HEK293 (cell line): ENCODE measurements at regions not wholly inside any gene's neighbourhood (a gene's known extent, or its start where the extent isn't known, plus 50 kb on each side); places are given as distances from the start of the nearest gene placed in this dataset.

Experiments used
- CTCF ChIA-PET: fragments of 350-600 bp; formaldehyde crosslinking; extraction: SDS; loops from one replicate; lab custom pipeline; 2021; ENCODE audit warnings: antibody characterized with exemption; lab: Yijun Ruan, JAX
- POLR2A ChIA-PET: fragments of 300-600 bp; formaldehyde crosslinking; extraction: SDS; loops from one replicate; lab custom pipeline; 2020; ENCODE audit warnings: antibody characterized with exemption, inconsistent platforms; lab: Yijun Ruan, JAX
- H3K27ac ChIP-seq: fragments of 200-500 bp; sonication (Bioruptor generic); 2 replicates; pipeline ENCODE4 v1.5.1; 2014; ENCODE audit warnings: low read depth, low read length, control low read depth, inconsistent platforms; ENCODE audit errors: extremely low read depth
- H3K36me3 ChIP-seq, 2 experiments: fragments of 200-500 bp in 1 of 2; sonication (Bioruptor generic) in 1 of 2; 1 replicate in 1 of 2; 2 replicates in 1 of 2; pipeline ENCODE4 v1.5.1; 2014 to 2017; ENCODE audit warnings: inconsistent platforms in 2 of 2, low read length in 2 of 2; ENCODE audit not compliant: control insufficient read depth in 2 of 2, insufficient read depth in 1 of 2
- H3K4me1 ChIP-seq: fragments of 200-500 bp; sonication (Bioruptor generic); 2 replicates; pipeline ENCODE4 v1.5.1; 2014; ENCODE audit warnings: mild to moderate bottlenecking, low read length, inconsistent platforms; ENCODE audit not compliant: control insufficient read depth, insufficient read depth
- H3K4me3 ChIP-seq: 2 replicates; pipeline ENCODE4 v1.5.1; 2011; ENCODE audit warnings: low read depth, mild to moderate bottlenecking, control low read depth, low read length, moderate library complexity
- H3K9me3 ChIP-seq: fragments of 200-500 bp; sonication (Bioruptor generic); 2 replicates; pipeline ENCODE4 v1.5.1; 2014; ENCODE audit warnings: low read depth, low read length, inconsistent platforms; ENCODE audit not compliant: control insufficient read depth, insufficient read depth
- GLIS2 ChIP-seq: fragments of 450-650 bp; formaldehyde crosslinking; IDR thresholded peaks from 2 replicates; pipeline ENCODE4 v1.5.1; 2016; ENCODE audit warnings: missing biosample characterization, missing genetic modification characterization
- HOXA7 ChIP-seq: sonication (generic); formaldehyde crosslinking; IDR thresholded peaks from 2 replicates; pipeline ENCODE4 v1.8.1; 2022; ENCODE audit warnings: missing genetic modification reagents, borderline replicate concordance
- TRIM28 ChIP-seq: IDR thresholded peaks from 2 replicates; pipeline ENCODE4 v1.6.1; 2011; ENCODE audit warnings: low read length, control low read depth, borderline replicate concordance
- ZBTB11 ChIP-seq: fragments of 450-650 bp; formaldehyde crosslinking; conservative IDR thresholded peaks from 2 replicates; pipeline ENCODE4 v1.5.1; 2016; ENCODE audit warnings: low read depth, missing biosample characterization, missing genetic modification characterization
- ZBTB17 ChIP-seq: fragments of 450-650 bp; formaldehyde crosslinking; IDR thresholded peaks from 2 replicates; pipeline ENCODE4 v1.5.1; 2016; ENCODE audit warnings: missing biosample characterization, missing genetic modification characterization
- ZBTB7A ChIP-seq: fragments of 450-650 bp; formaldehyde crosslinking; IDR thresholded peaks from 2 replicates; pipeline ENCODE4 v1.5.1; 2016; ENCODE audit warnings: low read depth, missing biosample characterization, missing genetic modification characterization
- ZEB2 ChIP-seq: fragments of 450-650 bp; formaldehyde crosslinking; IDR thresholded peaks from 2 replicates; pipeline ENCODE4 v1.5.1; 2016; ENCODE audit warnings: missing biosample characterization, missing genetic modification characterization
- ZFHX2 ChIP-seq: fragments of 450-650 bp; formaldehyde crosslinking; conservative IDR thresholded peaks from 2 replicates; pipeline ENCODE4 v1.5.1; 2016; ENCODE audit warnings: missing biosample characterization, missing genetic modification characterization
- ZNF155 ChIP-seq: fragments of 450-650 bp; formaldehyde crosslinking; IDR thresholded peaks from 2 replicates; pipeline ENCODE4 v1.5.1; 2016; ENCODE audit warnings: missing biosample characterization, missing genetic modification characterization
- ZNF221 ChIP-seq: fragments of 450-650 bp; formaldehyde crosslinking; IDR thresholded peaks from 2 replicates; pipeline ENCODE4 v1.5.1; 2017; ENCODE audit warnings: missing biosample characterization, missing genetic modification characterization, borderline replicate concordance
- ZNF248 ChIP-seq: fragments of 450-650 bp; formaldehyde crosslinking; IDR thresholded peaks from 2 replicates; pipeline ENCODE4 v1.5.1; 2017; ENCODE audit warnings: missing biosample characterization, missing genetic modification characterization
- ZNF501 ChIP-seq: fragments of 450-650 bp; formaldehyde crosslinking; IDR thresholded peaks from 2 replicates; pipeline ENCODE4 v1.5.1; 2016; ENCODE audit warnings: missing biosample characterization, missing genetic modification characterization
- ZNF514 ChIP-seq: fragments of 450-650 bp; formaldehyde crosslinking; IDR thresholded peaks from 2 replicates; pipeline ENCODE4 v1.5.1; 2016; ENCODE audit warnings: missing biosample characterization, missing genetic modification characterization
- ZNF600 ChIP-seq: fragments of 450-650 bp; formaldehyde crosslinking; IDR thresholded peaks from 2 replicates; pipeline ENCODE4 v1.5.1; 2016; ENCODE audit warnings: missing biosample characterization, missing genetic modification characterization
- ZNF610 ChIP-seq: fragments of 450-650 bp; formaldehyde crosslinking; IDR thresholded peaks from 2 replicates; pipeline ENCODE4 v1.5.1; 2016; ENCODE audit warnings: missing biosample characterization, missing genetic modification characterization, borderline replicate concordance
- ZNF639 ChIP-seq: fragments of 450-650 bp; formaldehyde crosslinking; IDR thresholded peaks from 2 replicates; pipeline ENCODE4 v1.5.1; 2016; ENCODE audit warnings: missing biosample characterization, missing genetic modification characterization
- ZNF658 ChIP-seq: fragments of 450-650 bp; formaldehyde crosslinking; IDR thresholded peaks from 2 replicates; pipeline ENCODE4; 2016; ENCODE audit warnings: missing biosample characterization, missing genetic modification characterization
- ZNF747 ChIP-seq: fragments of 450-650 bp; formaldehyde crosslinking; IDR thresholded peaks from 2 replicates; pipeline ENCODE4 v1.5.1; 2016; ENCODE audit warnings: missing biosample characterization, missing genetic modification characterization
- TF ChIP-seq, protein P1 (sequence below): fragments of 450-650 bp; formaldehyde crosslinking; IDR thresholded peaks from 2 replicates; pipeline ENCODE4 v1.5.1; 2016; ENCODE audit warnings: missing biosample characterization, missing genetic modification characterization
- TF ChIP-seq, protein P2 (sequence below): fragments of 450-650 bp; formaldehyde crosslinking; IDR thresholded peaks from 2 replicates; pipeline ENCODE4 v1.5.1; 2016; ENCODE audit warnings: missing biosample characterization, missing genetic modification characterization

DNA sequence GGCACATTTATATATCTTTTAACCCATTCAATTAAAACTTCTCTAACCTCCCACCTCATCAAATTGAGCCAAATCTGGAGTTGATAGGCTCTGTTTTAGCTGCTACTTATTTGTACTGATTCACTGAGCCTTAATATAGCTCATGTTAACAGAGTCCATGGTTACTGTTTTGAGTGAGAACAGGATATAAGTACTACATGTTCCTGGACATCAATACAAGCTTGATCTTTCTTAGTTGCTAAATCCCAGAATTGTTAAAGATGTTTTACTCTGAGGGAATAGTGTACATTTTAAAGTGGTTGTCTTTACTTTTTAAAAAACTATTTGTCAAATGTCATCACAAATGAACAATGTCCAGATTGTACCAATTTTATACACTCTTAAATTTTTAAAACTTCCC lies 157.7 kb downstream of the RPRM start:
- Histone ChIP-seq H3K9me3 (no peaks in the 10 kb centered on the region), H3K27ac (no peak overlapping the region), H3K36me3 (no peaks in the 10 kb centered on the region)
- TF ChIP-seq, protein P1, sequence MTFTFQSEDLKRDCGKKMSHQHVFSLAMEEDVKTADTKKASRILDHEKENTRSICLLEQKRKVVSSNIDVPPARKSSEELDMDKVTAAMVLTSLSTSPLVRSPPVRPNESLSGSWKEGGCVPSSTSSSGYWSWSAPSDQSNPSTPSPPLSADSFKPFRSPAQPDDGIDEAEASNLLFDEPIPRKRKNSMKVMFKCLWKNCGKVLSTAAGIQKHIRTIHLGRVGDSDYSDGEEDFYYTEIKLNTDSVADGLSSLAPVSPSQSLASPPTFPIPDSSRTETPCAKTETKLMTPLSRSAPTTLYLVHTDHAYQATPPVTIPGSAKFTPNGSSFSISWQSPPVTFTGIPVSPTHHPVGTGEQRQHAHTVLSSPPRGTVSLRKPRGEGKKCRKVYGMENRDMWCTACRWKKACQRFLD (tag by site-specific recombination) = no peak
- TF ChIP-seq HOXA7 (no peak), ZNF221 (tag by site-specific recombination) (no peak), ZBTB17 (tag by site-specific recombination) (no peak), GLIS2 (tag by site-specific recombination) (no peak), ZEB2 (no peak), ZNF600 (no peak), TRIM28 (no peak), ZNF501 (tag by site-specific recombination) (no peak), ZNF610 (tag by site-specific recombination) (no peak), ZNF514 (no peak), ZNF155 (tag by site-specific recombination) (no peak), ZNF639 (no peak), ZBTB7A (tag by site-specific recombination) (no peak), ZNF747 (no peak), ZBTB11 (tag by site-specific recombination) (no peak), ZNF248 (tag by site-specific recombination) (no peak)
- TF ChIP-seq, protein P2, sequence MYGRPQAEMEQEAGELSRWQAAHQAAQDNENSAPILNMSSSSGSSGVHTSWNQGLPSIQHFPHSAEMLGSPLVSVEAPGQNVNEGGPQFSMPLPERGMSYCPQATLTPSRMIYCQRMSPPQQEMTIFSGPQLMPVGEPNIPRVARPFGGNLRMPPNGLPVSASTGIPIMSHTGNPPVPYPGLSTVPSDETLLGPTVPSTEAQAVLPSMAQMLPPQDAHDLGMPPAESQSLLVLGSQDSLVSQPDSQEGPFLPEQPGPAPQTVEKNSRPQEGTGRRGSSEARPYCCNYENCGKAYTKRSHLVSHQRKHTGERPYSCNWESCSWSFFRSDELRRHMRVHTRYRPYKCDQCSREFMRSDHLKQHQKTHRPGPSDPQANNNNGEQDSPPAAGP (tag by site-specific recombination) = no peak
- TF ChIP-seq, all 188 proteins: peak for 0
- Histone ChIP-seq H3K4me3 (no peak overlapping the region), H3K4me1 (no peaks in the 10 kb centered on the region)
- POLR2A ChIA-PET = no interaction called here
- CTCF ChIA-PET = no interaction called here

GRCh38 chr2:153311432-153311831 lies 167.1 kb downstream of the RPRM start:
- H3K4me1 ChIP-seq = no peaks in the 10 kb centered on the region
- CTCF ChIA-PET = no interaction called here
- no peaks in the 10 kb centered on the region for H3K36me3 ChIP-seq
- H3K9me3 ChIP-seq = no peaks in the 10 kb centered on the region
- TF ChIP-seq ZNF658 (tag by site-specific recombination) (no peak), ZFHX2 (tag by site-specific recombination) (no peak)
- no peak overlapping the region for H3K27ac ChIP-seq
- no peak overlapping the region for H3K4me3 ChIP-seq
- POLR2A ChIA-PET = no interaction called here
